H1 (cell line): ENCODE measurements at regions not wholly inside any gene's neighbourhood (a gene's known extent, or its start where the extent isn't known, plus 50 kb on each side); places are given as distances from the start of the nearest gene placed in this dataset.

Experiments used
- CTCF ChIA-PET: fragments of 300-600 bp; sonication (Branson Sonifier 250); formaldehyde crosslinking; loops from one replicate; lab custom pipeline; 2021; ENCODE audit not compliant: partially characterized antibody; lab: Charles Lee
- POLR2A ChIA-PET: fragments of 300-600 bp; sonication (Branson Sonifier 250); formaldehyde crosslinking; loops from one replicate; lab custom pipeline; 2021; ENCODE audit warnings: inconsistent platforms; ENCODE audit not compliant: partially characterized antibody; lab: Charles Lee
- DNase-seq, 2 experiments: peaks; one replicate each; pipeline versions ENCODE4 v3.0.0 to v3.0.0-alpha.2; 2010 to 2022; ENCODE audit warnings: low spot score in 2 of 2, low read depth in 1 of 2, mixed read lengths in 1 of 2
- FAIRE-seq: peaks from 2 replicates; lab custom pipeline; 2011; peaks lifted over from hg19 to GRCh38; lab: Jason Lieb, UNC
- H2AFZ ChIP-seq: 2 replicates; pipeline ENCODE4 v1.8.1; 2012; ENCODE audit warnings: low read length, inconsistent platforms
- H2AK5ac ChIP-seq: 2 replicates; pipeline ENCODE4 v1.6.1; 2013; ENCODE audit warnings: low read depth, low read length
- H2BK120ac ChIP-seq: replicated peaks from 2 replicates; pipeline ENCODE3; 2013; ENCODE audit warnings: low read depth, low read length, inconsistent platforms
- H2BK12ac ChIP-seq: 2 replicates; pipeline ENCODE4 v1.6.1; 2013; ENCODE audit warnings: low read depth, low read length
- H2BK15ac ChIP-seq: 2 replicates; pipeline ENCODE4 v1.6.1; 2013; ENCODE audit warnings: low read length
- H2BK20ac ChIP-seq: 2 replicates; pipeline ENCODE4 v1.6.1; 2013; ENCODE audit warnings: low read length
- H2BK5ac ChIP-seq: 2 replicates; pipeline ENCODE4 v1.6.1; 2013; ENCODE audit warnings: low read depth, low read length
- H3K14ac ChIP-seq: 2 replicates; pipeline ENCODE4 v1.6.1; 2013; ENCODE audit warnings: inconsistent platforms; ENCODE audit not compliant: insufficient read length
- H3K18ac ChIP-seq: 2 replicates; pipeline ENCODE4 v1.6.1; 2013; ENCODE audit warnings: low read length; ENCODE audit errors: extremely low read depth
- H3K23ac ChIP-seq: 2 replicates; pipeline ENCODE4 v1.6.1; 2013; ENCODE audit warnings: inconsistent platforms; ENCODE audit not compliant: insufficient read length
- H3K23me2 ChIP-seq: 2 replicates; pipeline ENCODE4 v1.6.1; 2013; ENCODE audit warnings: low read depth, low read length
- H3K27ac ChIP-seq: 2 replicates; pipeline ENCODE4 v1.6.1; 2011; ENCODE audit warnings: low read depth, low read length, inconsistent platforms
- H3K27me3 ChIP-seq, 4 experiments: replicated peaks in 1 of 4; 1 replicate in 1 of 4; 2 replicates in 3 of 4; pipeline versions ENCODE4 v1.6.1 to v1.8.1; 2011 to 2013; ENCODE audit warnings: low read length in 3 of 4, mild to moderate bottlenecking in 3 of 4, inconsistent platforms in 2 of 4, mixed read lengths in 2 of 4, moderate library complexity in 1 of 4; ENCODE audit not compliant: control insufficient read depth in 3 of 4, insufficient read depth in 3 of 4; ENCODE audit errors: extremely low read depth in 1 of 4
- H3K36me3 ChIP-seq, 4 experiments: 2 replicates each; pipeline versions ENCODE4 v1.6.1 to v1.8.1; 2011 to 2013; ENCODE audit warnings: mild to moderate bottlenecking in 4 of 4, low read length in 3 of 4, moderate library complexity in 2 of 4, control low read depth in 1 of 4, inconsistent platforms in 1 of 4; ENCODE audit not compliant: insufficient read depth in 4 of 4, control insufficient read depth in 2 of 4
- H3K4ac ChIP-seq: replicated peaks from 2 replicates; pipeline ENCODE3; 2013; ENCODE audit warnings: low read length, low read depth, mixed read lengths, inconsistent platforms; ENCODE audit not compliant: insufficient read length
- H3K4me1 ChIP-seq, 4 experiments: replicated peaks in 1 of 4; 1 replicate in 1 of 4; 2 replicates in 3 of 4; pipeline versions ENCODE4 v1.6.1 to v1.8.1; 2011 to 2013; ENCODE audit warnings: low read length in 3 of 4, inconsistent platforms in 2 of 4, mixed read lengths in 1 of 4; ENCODE audit not compliant: insufficient read depth in 4 of 4, control insufficient read depth in 3 of 4
- H3K4me2 ChIP-seq, 2 experiments: 2 replicates each; pipeline versions ENCODE4 v1.6.1 to v1.8.1; 2011 to 2013; ENCODE audit warnings: low read depth in 2 of 2, low read length in 2 of 2, control low read depth in 1 of 2, inconsistent platforms in 1 of 2, mild to moderate bottlenecking in 1 of 2; ENCODE audit not compliant: insufficient read depth in 1 of 2
- H3K4me3 ChIP-seq, 4 experiments: fragments of 200-600, 300-600 bp in 1 of 4; sonication (generic), shearing (Covaris generic), sonication (Bioruptor Twin) in 1 of 4; 2 replicates each; pipeline versions ENCODE4 v1.5.1 to v1.8.1; 2011 to 2016; ENCODE audit warnings: low read length in 4 of 4, low read depth in 3 of 4, control low read depth in 2 of 4, inconsistent platforms in 2 of 4, mild to moderate bottlenecking in 2 of 4, mixed read lengths in 1 of 4, moderate library complexity in 1 of 4; ENCODE audit not compliant: insufficient read depth in 2 of 4; ENCODE audit errors: extremely low read depth in 1 of 4
- H3K56ac ChIP-seq: replicated peaks from 2 replicates; pipeline ENCODE3; 2013; ENCODE audit warnings: low read depth, mild to moderate bottlenecking, mixed read lengths, low read length, inconsistent platforms; ENCODE audit not compliant: insufficient read length
- H3K79me1 ChIP-seq: 2 replicates; pipeline ENCODE4 v1.6.1; 2013; ENCODE audit warnings: low read depth, low read length, control low read depth
- H3K79me2 ChIP-seq, 2 experiments: 2 replicates each; pipeline versions ENCODE4 v1.6.1 to v1.8.1; 2012 to 2013; ENCODE audit warnings: low read length in 2 of 2, mild to moderate bottlenecking in 2 of 2, inconsistent platforms in 1 of 2; ENCODE audit not compliant: insufficient read depth in 2 of 2, control insufficient read depth in 1 of 2
- H3K9ac ChIP-seq, 4 experiments: replicated peaks in 1 of 4; 1 replicate in 1 of 4; 2 replicates in 3 of 4; pipeline versions ENCODE4 v1.6.1 to v1.8.1; 2011 to 2013; ENCODE audit warnings: low read depth in 3 of 4, low read length in 3 of 4, control low read depth in 2 of 4, mild to moderate bottlenecking in 2 of 4, moderate library complexity in 2 of 4, inconsistent platforms in 1 of 4; ENCODE audit errors: extremely low read depth in 1 of 4
- H3K9me3 ChIP-seq, 2 experiments: 2 replicates each; pipeline versions ENCODE4 v1.6.1 to v1.8.1; 2012 to 2013; ENCODE audit warnings: mild to moderate bottlenecking in 2 of 2, moderate library complexity in 2 of 2, control low read depth in 1 of 2, inconsistent platforms in 1 of 2, low read depth in 1 of 2, low read length in 1 of 2, mixed read lengths in 1 of 2; ENCODE audit not compliant: insufficient read depth in 2 of 2
- H4K20me1 ChIP-seq, 2 experiments: replicated peaks in 1 of 2; 2 replicates each; pipeline versions ENCODE3 to v1.8.1; 2011 to 2013; ENCODE audit warnings: inconsistent platforms in 2 of 2, low read length in 2 of 2, mild to moderate bottlenecking in 1 of 2; ENCODE audit not compliant: insufficient read depth in 2 of 2, control insufficient read depth in 1 of 2
- H4K5ac ChIP-seq: 2 replicates; pipeline ENCODE4 v1.6.1; 2013; ENCODE audit warnings: low read length, low read depth, mixed read lengths, inconsistent platforms; ENCODE audit not compliant: insufficient read length
- H4K8ac ChIP-seq: 2 replicates; pipeline ENCODE4 v1.8.0; 2013; ENCODE audit warnings: mild to moderate bottlenecking, moderate library complexity, low read length, inconsistent platforms; ENCODE audit not compliant: insufficient read depth; ENCODE audit errors: extremely low read depth
- H4K91ac ChIP-seq: replicated peaks from 2 replicates; pipeline ENCODE3; 2013; ENCODE audit warnings: low read length, mixed read lengths, inconsistent platforms; ENCODE audit not compliant: insufficient read length
- WGBS, 2 experiments: shearing (Covaris generic) in 1 of 2; methylation state at CpG; one replicate each; pipeline versions ENCODE4 v1.1.6 to v1.1.7; 2013 to 2015; ENCODE audit warnings: low lambda C conversion rate in 2 of 2, mixed read lengths in 2 of 2, inconsistent platforms in 1 of 2, low coverage in 1 of 2, missing lambda C conversion rate in 1 of 2; ENCODE audit not compliant: insufficient replicate concordance in 2 of 2, insufficient coverage in 1 of 2, insufficient read length in 1 of 2; ENCODE audit errors: extremely low coverage in 1 of 2, missing lambda C conversion rate in 1 of 2; 5-methylcytosine and 5-hydroxymethylcytosine counted together

- Histone ChIP-seq H4K8ac (no peak overlapping the region), H3K27me3 (no peaks in the 10 kb centered on the region), H2BK12ac (no peak overlapping the region), H3K4me2 (no peak overlapping the region), H2AFZ (no peak overlapping the region), H3K23me2 (no peaks in the 10 kb centered on the region), H3K79me1 (no peaks in the 10 kb centered on the region), H4K5ac (no peak overlapping the region), H4K91ac (no peak overlapping the region), H3K79me2 (no peaks in the 10 kb centered on the region), H2BK5ac (no peak overlapping the region), H2AK5ac (no peak overlapping the region), H3K4me3 (no peak overlapping the region), H3K27ac (no peak overlapping the region), H3K4me1 (no peaks in the 10 kb centered on the region), H2BK120ac (no peak overlapping the region), H3K9ac (no peak overlapping the region), H3K23ac (no peak overlapping the region), H2BK15ac (no peak overlapping the region), H3K9me3 (no peaks in the 10 kb centered on the region), H3K14ac (no peak overlapping the region), H4K20me1 (no peaks in the 10 kb centered on the region), H3K18ac (no peak overlapping the region), H3K36me3 (no peaks in the 10 kb centered on the region), H2BK20ac (no peak overlapping the region), H3K56ac (no peak overlapping the region), H3K4ac (no peak overlapping the region)
- DNase-seq (no peak), FAIRE-seq (no peak)
- 88% methylated on average over 9 of the region's 9 CpGs; no CpG with 5 or more reads in 1 of the 2 experiments for WGBS, 2 experiments
- ChIA-PET POLR2A (no interaction called here), CTCF (interaction anchor here (0.7 to 0.9 kb wide), 2 partner anchors 57 to 374 kb away, joined by 3 read pairs; no protein-coding TSS in a partner anchor)
Observed at GRCh38 chr14:96953087-96953874, 156.1 kb downstream of the VRK1 start.
